Smooth muscle cell (in vitro differentiated cells): ENCODE measurements at regions not wholly inside any gene's neighbourhood (a gene's known extent, or its start where the extent isn't known, plus 50 kb on each side); places are given as distances from the start of the nearest gene placed in this dataset.

Experiments used
- DNase-seq: peaks from one replicate; lab custom pipeline; 2025; ENCODE audit not compliant: unreplicated experiment; lab: John Stamatoyannopoulos, UW
- H2AFZ ChIP-seq: fragments of 200-600 bp; sonication (generic); 2 replicates; pipeline ENCODE4 v1.6.0; 2016; ENCODE audit warnings: antibody characterized with exemption, low read depth, mild to moderate bottlenecking
- H3F3A ChIP-seq: fragments of 200-600 bp; sonication (generic); 2 replicates; pipeline ENCODE4 v1.6.0; 2017; ENCODE audit warnings: antibody characterized with exemption, low read depth
- H3K27ac ChIP-seq: fragments of 200-600 bp; sonication (generic); 2 replicates; pipeline ENCODE4 v1.5.1; 2016; ENCODE audit warnings: low read depth, mild to moderate bottlenecking
- H3K27me3 ChIP-seq: fragments of 200-600 bp; sonication (generic); 2 replicates; pipeline ENCODE4 v1.6.1; 2016; ENCODE audit warnings: low read depth, mild to moderate bottlenecking
- H3K36me3 ChIP-seq: fragments of 200-600 bp; sonication (generic); 2 replicates; pipeline ENCODE4 v1.5.1; 2016; ENCODE audit warnings: low read depth
- H3K4me1 ChIP-seq: fragments of 200-600 bp; sonication (generic); 2 replicates; pipeline ENCODE4 v1.5.1; 2016; ENCODE audit warnings: low read depth
- H3K4me2 ChIP-seq: fragments of 200-600 bp; sonication (generic); 2 replicates; pipeline ENCODE4 v1.6.0; 2016; ENCODE audit warnings: mild to moderate bottlenecking
- H3K4me3 ChIP-seq: fragments of 200-600 bp; sonication (generic); 2 replicates; pipeline ENCODE4 v1.5.1; 2016; ENCODE audit warnings: mild to moderate bottlenecking
- H3K79me2 ChIP-seq: fragments of 200-600 bp; sonication (generic); 2 replicates; pipeline ENCODE4 v1.6.0; 2016; ENCODE audit warnings: low read depth, mild to moderate bottlenecking
- H3K9ac ChIP-seq: fragments of 200-600 bp; sonication (generic); 2 replicates; pipeline ENCODE4 v1.6.0; 2016; ENCODE audit warnings: low read depth
- H3K9me3 ChIP-seq: fragments of 200-600 bp; sonication (generic); replicated peaks from 2 replicates; pipeline ENCODE4 v1.5.1; 2016; ENCODE audit warnings: low read depth
- H4K20me1 ChIP-seq: fragments of 200-600 bp; sonication (generic); 2 replicates; pipeline ENCODE4 v1.6.0; 2016; ENCODE audit warnings: low read depth
- WGBS: methylation state at CpG from one replicate; pipeline ENCODE4 v1.1.7; 2016; ENCODE audit warnings: low lambda C conversion rate; 5-methylcytosine and 5-hydroxymethylcytosine counted together
- TF ChIP-seq, protein P1 (sequence below): fragments of 200-600 bp; sonication (generic); IDR thresholded peaks from 2 replicates; pipeline ENCODE4 v1.5.1; 2017; ENCODE audit warnings: borderline replicate concordance, mild to moderate bottlenecking, antibody characterized with exemption; ENCODE audit not compliant: insufficient read depth, poor library complexity, severe bottlenecking

DNA sequence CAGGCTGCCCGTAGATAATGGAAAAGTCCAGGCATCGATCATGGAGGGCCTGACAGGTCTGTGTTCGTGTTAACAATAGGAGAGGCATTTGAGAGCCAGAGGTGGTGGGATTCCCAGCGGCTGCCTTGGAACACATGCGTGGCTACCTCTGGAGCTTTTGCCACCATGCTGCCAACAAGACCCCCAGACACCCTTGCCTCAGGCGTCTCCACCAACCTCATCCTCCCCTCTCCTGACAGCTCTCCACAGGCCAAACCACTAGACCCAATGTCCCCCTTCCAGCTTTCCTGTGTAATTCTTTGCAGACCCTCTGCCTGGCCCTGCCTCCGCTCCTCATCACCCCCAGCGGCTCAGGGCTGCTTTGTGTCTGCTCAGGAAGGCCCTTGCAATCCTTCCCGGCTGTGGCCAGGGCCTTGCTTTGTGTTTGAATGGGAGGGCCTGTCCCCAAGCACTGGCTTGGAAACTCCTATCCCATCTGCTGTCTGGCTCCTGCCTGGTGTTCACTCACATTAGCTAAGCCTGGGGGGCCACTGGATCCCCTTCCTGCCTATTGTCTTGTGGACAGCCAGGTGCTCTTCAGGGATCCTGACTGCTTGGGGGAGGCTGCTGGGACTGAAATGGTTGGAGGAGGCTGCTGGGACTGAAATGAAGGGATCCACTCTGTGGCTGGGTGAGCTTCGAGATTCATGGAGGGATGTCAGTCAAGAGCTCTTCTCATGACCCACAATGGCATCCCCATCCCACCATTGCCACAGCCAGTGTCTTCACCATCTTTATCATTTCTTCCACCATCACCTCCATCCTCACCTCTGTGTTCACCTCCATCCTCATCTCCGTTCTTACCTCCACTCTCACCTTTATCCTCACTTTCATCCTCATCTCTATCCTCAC lies 60.8 kb upstream of the ELN start:
- Histone ChIP-seq H4K20me1 (no peaks in the 10 kb centered on the region), H3K9me3 (no peaks in the 10 kb centered on the region), H3F3A (no peaks in the 10 kb centered on the region), H3K27ac (no peak overlapping the region), H3K9ac (no peak overlapping the region), H3K36me3 (no peaks in the 10 kb centered on the region), H3K27me3 (no peaks in the 10 kb centered on the region), H3K4me1 (no peaks in the 10 kb centered on the region), H3K79me2 (no peaks in the 10 kb centered on the region), H2AFZ (no peak overlapping the region), H3K4me3 (no peak overlapping the region), H3K4me2 (no peak overlapping the region)
- TF ChIP-seq, protein P1, sequence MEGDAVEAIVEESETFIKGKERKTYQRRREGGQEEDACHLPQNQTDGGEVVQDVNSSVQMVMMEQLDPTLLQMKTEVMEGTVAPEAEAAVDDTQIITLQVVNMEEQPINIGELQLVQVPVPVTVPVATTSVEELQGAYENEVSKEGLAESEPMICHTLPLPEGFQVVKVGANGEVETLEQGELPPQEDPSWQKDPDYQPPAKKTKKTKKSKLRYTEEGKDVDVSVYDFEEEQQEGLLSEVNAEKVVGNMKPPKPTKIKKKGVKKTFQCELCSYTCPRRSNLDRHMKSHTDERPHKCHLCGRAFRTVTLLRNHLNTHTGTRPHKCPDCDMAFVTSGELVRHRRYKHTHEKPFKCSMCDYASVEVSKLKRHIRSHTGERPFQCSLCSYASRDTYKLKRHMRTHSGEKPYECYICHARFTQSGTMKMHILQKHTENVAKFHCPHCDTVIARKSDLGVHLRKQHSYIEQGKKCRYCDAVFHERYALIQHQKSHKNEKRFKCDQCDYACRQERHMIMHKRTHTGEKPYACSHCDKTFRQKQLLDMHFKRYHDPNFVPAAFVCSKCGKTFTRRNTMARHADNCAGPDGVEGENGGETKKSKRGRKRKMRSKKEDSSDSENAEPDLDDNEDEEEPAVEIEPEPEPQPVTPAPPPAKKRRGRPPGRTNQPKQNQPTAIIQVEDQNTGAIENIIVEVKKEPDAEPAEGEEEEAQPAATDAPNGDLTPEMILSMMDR = no peak
- WGBS = 87% methylated on average over 11 of the region's 11 CpGs
- no peak for DNase-seq

DNA sequence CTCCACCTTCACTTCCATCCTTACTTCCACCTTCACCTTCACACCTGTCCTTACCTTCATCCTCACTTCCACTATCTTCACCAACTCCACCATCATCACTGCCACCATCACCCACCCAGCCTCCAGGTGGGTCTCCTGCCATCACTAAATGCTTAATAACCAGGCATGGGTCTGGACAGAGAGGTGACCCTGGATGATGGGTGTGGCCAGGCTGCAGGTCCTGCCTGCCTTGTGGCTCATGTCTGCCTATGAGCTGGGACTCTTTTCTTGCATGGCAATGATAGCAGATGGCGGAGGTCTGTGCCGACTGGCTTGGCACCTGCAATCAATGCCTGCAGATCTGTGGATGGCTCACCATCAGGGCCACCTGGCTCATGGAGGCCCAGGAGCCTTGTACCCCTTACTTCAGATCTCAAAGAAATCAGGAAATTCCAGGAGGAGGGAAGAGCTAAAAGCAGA lies 60.1 kb upstream of the ELN start:
- Histone ChIP-seq H3F3A (no peaks in the 10 kb centered on the region), H4K20me1 (no peaks in the 10 kb centered on the region), H3K4me1 (no peaks in the 10 kb centered on the region), H3K4me2 (no peak overlapping the region), H3K79me2 (no peaks in the 10 kb centered on the region), H3K27me3 (no peaks in the 10 kb centered on the region), H3K9ac (no peak overlapping the region), H3K27ac (no peak overlapping the region), H3K4me3 (no peak overlapping the region), H3K9me3 (no peaks in the 10 kb centered on the region), H3K36me3 (no peaks in the 10 kb centered on the region), H2AFZ (no peak overlapping the region)
- TF ChIP-seq, protein P1 = no peak
- 100% methylated on average over 2 of the region's 2 CpGs for WGBS
- no peak for DNase-seq

DNA sequence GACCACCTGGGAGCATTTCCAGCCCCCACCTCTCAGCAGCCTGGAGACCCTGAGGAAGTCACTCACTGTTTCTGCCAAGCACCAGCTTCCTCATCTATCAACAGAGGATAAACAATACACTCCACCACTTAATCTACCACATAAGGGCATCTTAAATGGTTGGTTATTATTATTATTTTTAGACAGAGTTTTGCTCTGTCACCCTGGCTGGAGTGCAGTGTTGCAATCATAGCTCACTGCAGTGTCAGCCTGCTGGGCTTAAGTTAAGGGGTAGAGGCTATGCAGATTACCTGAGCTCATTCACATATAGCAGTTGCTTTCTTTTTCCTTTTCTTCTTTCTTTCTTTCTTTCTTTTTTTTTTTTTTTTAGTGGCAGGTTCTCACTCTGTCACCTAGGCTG lies 59.5 kb upstream of the ELN start:
- H3F3A ChIP-seq = no peaks in the 10 kb centered on the region
- DNase-seq = no peak
- H3K4me3 ChIP-seq = no peak overlapping the region
- TF ChIP-seq, protein P1 = no peak
- no peaks in the 10 kb centered on the region for H3K79me2 ChIP-seq
- no peak overlapping the region for H2AFZ ChIP-seq
- H3K27me3 ChIP-seq = no peaks in the 10 kb centered on the region
- H4K20me1 ChIP-seq = no peaks in the 10 kb centered on the region
- no peaks in the 10 kb centered on the region for H3K4me1 ChIP-seq
- H3K9ac ChIP-seq = no peak overlapping the region
- H3K36me3 ChIP-seq = no peaks in the 10 kb centered on the region
- H3K9me3 ChIP-seq = no peaks in the 10 kb centered on the region
- H3K27ac ChIP-seq = no peak overlapping the region
- H3K4me2 ChIP-seq = no peak overlapping the region

DNA sequence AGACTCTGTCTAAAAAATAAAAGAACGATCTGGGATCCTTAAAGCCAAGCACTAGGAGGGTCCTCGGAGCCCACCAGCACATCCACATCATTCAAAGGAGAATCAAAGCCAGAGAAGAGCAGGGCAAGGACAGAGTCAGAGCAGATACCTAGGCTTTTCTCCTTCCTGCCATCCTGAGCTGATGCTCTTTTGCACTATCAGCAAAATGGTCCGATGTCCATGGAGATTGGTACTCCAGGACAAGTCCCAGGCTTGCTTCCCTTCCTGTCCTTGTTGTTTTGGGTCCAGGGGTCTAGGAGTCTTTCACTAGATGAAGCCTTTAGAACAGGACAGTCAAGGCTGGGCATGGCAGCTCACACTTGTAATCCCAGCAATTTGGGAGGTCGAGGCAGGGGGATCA lies 58.0 kb upstream of the ELN start:
- no peaks in the 10 kb centered on the region for H3K36me3 ChIP-seq
- no peaks in the 10 kb centered on the region for H3K4me1 ChIP-seq
- WGBS = 88% methylated on average over 4 of the region's 4 CpGs
- no peak overlapping the region for H3K4me2 ChIP-seq
- DNase-seq = no peak
- H3K9me3 ChIP-seq = no peaks in the 10 kb centered on the region
- H4K20me1 ChIP-seq = no peaks in the 10 kb centered on the region
- H3K27me3 ChIP-seq = no peaks in the 10 kb centered on the region
- H2AFZ ChIP-seq = no peak overlapping the region
- H3K9ac ChIP-seq = no peak overlapping the region
- H3K79me2 ChIP-seq = no peaks in the 10 kb centered on the region
- TF ChIP-seq, protein P1 = no peak
- no peak overlapping the region for H3K4me3 ChIP-seq
- no peaks in the 10 kb centered on the region for H3F3A ChIP-seq
- no peak overlapping the region for H3K27ac ChIP-seq
